OCI-LY7 (cell line): ENCODE measurements at regions not wholly inside any gene's neighbourhood (a gene's known extent, or its start where the extent isn't known, plus 50 kb on each side); places are given as distances from the start of the nearest gene placed in this dataset.

Experiments used
- EZH2phosphoT487 ChIP-seq: fragments of 200-600 bp; sonication (generic); IDR thresholded peaks from 2 replicates; pipeline ENCODE4 v1.6.1; 2018; ENCODE audit warnings: low read depth, borderline replicate concordance, mild to moderate bottlenecking, mixed run types, antibody characterized with exemption, low read length, moderate library complexity, mixed read lengths
- TF ChIP-seq, protein P1 (sequence below): fragments of 200-600 bp; sonication (generic); conservative IDR thresholded peaks from 2 replicates; pipeline ENCODE4 v1.5.1; 2014; ENCODE audit warnings: mild to moderate bottlenecking, antibody characterized with exemption, low read length, moderate library complexity, mixed read lengths

DNA sequence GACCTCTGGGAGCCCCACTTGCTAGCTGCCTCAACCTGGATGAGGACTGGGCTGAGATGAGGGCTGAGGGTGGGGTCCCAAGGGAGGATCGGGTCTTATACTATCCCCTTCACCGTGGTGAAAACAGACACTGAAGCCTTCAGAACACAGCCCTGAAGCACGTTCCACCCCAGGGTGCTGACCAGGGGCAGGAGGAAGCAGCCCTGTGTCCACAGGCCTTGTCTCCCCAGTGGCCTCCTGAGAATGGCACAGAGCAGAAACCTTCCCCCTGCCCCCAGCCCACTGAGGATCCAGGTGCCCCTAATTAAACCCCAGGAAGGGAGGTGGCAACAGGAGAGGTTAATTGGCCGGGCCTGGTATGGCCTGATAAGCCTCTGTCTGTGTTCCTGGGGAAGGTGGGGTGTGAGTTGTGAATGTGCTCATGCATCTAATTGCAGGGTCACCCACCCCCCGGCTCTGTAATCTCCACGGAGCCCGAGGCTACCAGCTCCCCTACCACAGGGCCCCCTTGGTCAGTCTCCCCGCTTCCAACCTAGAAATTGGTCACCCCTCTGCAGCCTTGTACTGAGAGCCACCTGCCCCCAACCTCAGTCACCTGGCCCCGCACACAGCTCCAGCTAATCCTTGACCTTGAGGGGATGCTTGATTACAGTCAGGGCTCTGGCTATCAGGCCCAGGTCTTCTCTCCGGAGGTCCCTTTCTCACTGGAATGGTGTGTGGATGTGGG lies 159.0 kb upstream of the UNC5B start:
- TF ChIP-seq, protein P1, sequence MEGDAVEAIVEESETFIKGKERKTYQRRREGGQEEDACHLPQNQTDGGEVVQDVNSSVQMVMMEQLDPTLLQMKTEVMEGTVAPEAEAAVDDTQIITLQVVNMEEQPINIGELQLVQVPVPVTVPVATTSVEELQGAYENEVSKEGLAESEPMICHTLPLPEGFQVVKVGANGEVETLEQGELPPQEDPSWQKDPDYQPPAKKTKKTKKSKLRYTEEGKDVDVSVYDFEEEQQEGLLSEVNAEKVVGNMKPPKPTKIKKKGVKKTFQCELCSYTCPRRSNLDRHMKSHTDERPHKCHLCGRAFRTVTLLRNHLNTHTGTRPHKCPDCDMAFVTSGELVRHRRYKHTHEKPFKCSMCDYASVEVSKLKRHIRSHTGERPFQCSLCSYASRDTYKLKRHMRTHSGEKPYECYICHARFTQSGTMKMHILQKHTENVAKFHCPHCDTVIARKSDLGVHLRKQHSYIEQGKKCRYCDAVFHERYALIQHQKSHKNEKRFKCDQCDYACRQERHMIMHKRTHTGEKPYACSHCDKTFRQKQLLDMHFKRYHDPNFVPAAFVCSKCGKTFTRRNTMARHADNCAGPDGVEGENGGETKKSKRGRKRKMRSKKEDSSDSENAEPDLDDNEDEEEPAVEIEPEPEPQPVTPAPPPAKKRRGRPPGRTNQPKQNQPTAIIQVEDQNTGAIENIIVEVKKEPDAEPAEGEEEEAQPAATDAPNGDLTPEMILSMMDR, result no peak
- TF ChIP-seq EZH2phosphoT487, result no peak
